GM23248 (cell line): ENCODE measurements at regions not wholly inside any gene's neighbourhood (a gene's known extent, or its start where the extent isn't known, plus 50 kb on each side); places are given as distances from the start of the nearest gene placed in this dataset.

Experiments
- DNase-seq: peaks from one replicate; pipeline ENCODE4 v3.0.0-alpha.2; 2015
- H2AFZ ChIP-seq: fragments of 200-600 bp; sonication (generic); 2 replicates; pipeline ENCODE4 v1.6.1; 2016; ENCODE audit warnings: antibody characterized with exemption
- H3F3A ChIP-seq: fragments of 200-600 bp; sonication (generic); 2 replicates; pipeline ENCODE4 v1.6.1; 2016; ENCODE audit warnings: mild to moderate bottlenecking, antibody characterized with exemption, mixed run types; ENCODE audit not compliant: insufficient read depth
- H3K27ac ChIP-seq: fragments of 200-600 bp; sonication (generic); 2 replicates; pipeline ENCODE4 v1.5.1; 2016; ENCODE audit warnings: mild to moderate bottlenecking
- H3K27me3 ChIP-seq: fragments of 200-600 bp; sonication (generic); replicated peaks from 2 replicates; pipeline ENCODE4 v1.6.1; 2016; ENCODE audit warnings: mild to moderate bottlenecking; ENCODE audit not compliant: insufficient read depth
- H3K36me3 ChIP-seq: fragments of 200-600 bp; sonication (generic); 2 replicates; pipeline ENCODE4 v1.6.1; 2016; ENCODE audit warnings: low read depth, mild to moderate bottlenecking
- H3K4me1 ChIP-seq: fragments of 200-600 bp; sonication (generic); 2 replicates; pipeline ENCODE4 v1.6.1; 2016; ENCODE audit warnings: mild to moderate bottlenecking; ENCODE audit not compliant: insufficient read depth
- H3K4me2 ChIP-seq: fragments of 200-600 bp; sonication (generic); one replicate; pipeline ENCODE4 v1.6.1; 2016; ENCODE audit warnings: mild to moderate bottlenecking; ENCODE audit not compliant: unreplicated experiment
- H3K4me3 ChIP-seq: fragments of 200-600 bp; sonication (generic); 2 replicates; pipeline ENCODE4 v1.5.1; 2016; ENCODE audit warnings: mild to moderate bottlenecking
- H3K79me2 ChIP-seq: fragments of 200-600 bp; sonication (generic); 2 replicates; pipeline ENCODE4 v1.6.1; 2016; ENCODE audit warnings: mild to moderate bottlenecking; ENCODE audit not compliant: insufficient read depth
- H3K9ac ChIP-seq: fragments of 200-600 bp; sonication (generic); 2 replicates; pipeline ENCODE4 v1.6.1; 2016; ENCODE audit warnings: mild to moderate bottlenecking
- H3K9me2 ChIP-seq: fragments of 200-600 bp; sonication (generic); 2 replicates; pipeline ENCODE4 v1.6.1; 2016; ENCODE audit warnings: mixed run types, mild to moderate bottlenecking, moderate library complexity; ENCODE audit not compliant: insufficient read depth
- H3K9me3 ChIP-seq: fragments of 200-600 bp; sonication (generic); one replicate; pipeline ENCODE4 v1.6.1; 2017; ENCODE audit warnings: low read depth
- H4K20me1 ChIP-seq: fragments of 200-600 bp; sonication (generic); 2 replicates; pipeline ENCODE4 v1.6.0; 2016; ENCODE audit not compliant: insufficient read depth
- EZH2 ChIP-seq: fragments of 200-600 bp; sonication (generic); IDR thresholded peaks from 2 replicates; pipeline ENCODE4 v1.6.1; 2018; ENCODE audit warnings: antibody characterized with exemption, mild to moderate bottlenecking; ENCODE audit not compliant: insufficient read depth, poor library complexity, severe bottlenecking
- EZH2phosphoT487 ChIP-seq: fragments of 200-600 bp; sonication (generic); IDR thresholded peaks from 2 replicates; pipeline ENCODE4 v1.6.1; 2018; ENCODE audit warnings: antibody characterized with exemption, moderate library complexity, mild to moderate bottlenecking, low read depth; ENCODE audit not compliant: insufficient read depth
- WGBS, 2 experiments: methylation state at CpG; one replicate each; pipeline ENCODE4 v1.1.6; 2015 to 2017; ENCODE audit warnings: low lambda C conversion rate in 2 of 2, low coverage in 1 of 2; ENCODE audit errors: missing lambda C conversion rate in 2 of 2; 5-methylcytosine and 5-hydroxymethylcytosine counted together
- in situ Hi-C: fragments of 300-500 bp; cut with MboI; formaldehyde crosslinking; loops from 2 replicates; pipeline ENCODE4 v1.15.0; 2020

DNA sequence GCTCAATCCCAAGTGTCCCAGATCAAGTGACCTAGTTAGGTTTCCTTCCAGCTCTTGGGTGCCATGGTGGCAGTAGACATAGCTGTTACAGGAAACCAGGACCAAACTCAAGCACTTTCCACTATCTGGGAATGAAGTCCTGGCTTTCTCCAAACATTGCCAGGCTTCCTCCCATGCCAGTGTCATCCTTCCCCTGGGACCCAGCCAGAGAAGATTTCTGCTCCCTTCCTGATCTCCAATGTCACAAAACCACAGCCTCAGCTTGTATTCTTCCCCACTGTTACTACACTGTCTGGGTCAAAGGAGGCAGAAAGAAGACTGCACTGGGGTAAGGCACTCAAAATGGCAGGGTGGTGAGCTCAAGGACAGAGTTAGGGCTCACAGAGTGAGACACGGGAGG lies 347.1 kb downstream of the TNS1 start:
- Histone ChIP-seq H3K9me2 (peaks cover 4% of the 10 kb centered on the region; the same call in 1 of the 2 replicates), H3K27ac (no peak overlapping the region), H3K9ac (no peak overlapping the region), H3K79me2 (no peaks in the 10 kb centered on the region), H3K4me2 (no peak overlapping the region), H4K20me1 (no peaks in the 10 kb centered on the region), H3K4me3 (no peak overlapping the region), H3K27me3 (no peaks in the 10 kb centered on the region), H3K9me3 (no peaks in the 10 kb centered on the region), H2AFZ (peak overlapping the region; percentile 44; the same call in 1 of the 2 replicates), H3K36me3 (no peaks in the 10 kb centered on the region), H3K4me1 (peaks cover 26% of the 10 kb centered on the region), H3F3A (peaks cover 23% of the 10 kb centered on the region)
- in situ Hi-C loops: no loop called here
- no peak for DNase-seq
- TF ChIP-seq EZH2 (no peak), EZH2phosphoT487 (no peak)
- 47 to 60% methylated on average over 1 of the region's 1 CpG for WGBS, 2 experiments

DNA sequence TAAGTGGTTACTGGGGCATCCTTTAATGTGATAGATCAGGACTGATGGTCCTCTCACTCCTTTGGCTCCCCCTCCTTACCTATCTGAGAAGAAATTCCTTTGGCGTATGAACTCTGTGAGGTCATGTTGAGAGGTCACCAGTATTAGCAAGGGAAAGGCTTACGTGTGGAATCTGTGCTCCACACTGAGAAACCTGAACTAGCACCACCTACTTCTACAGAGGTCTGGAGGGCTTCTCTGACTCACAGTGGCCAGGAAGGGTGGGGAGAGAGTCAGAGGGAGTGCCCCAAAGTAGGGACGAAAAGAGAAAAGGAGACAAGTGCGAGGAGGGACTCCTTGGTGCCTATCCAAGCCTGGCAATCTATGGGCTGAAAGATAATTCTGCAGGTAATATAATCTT lies 348.6 kb downstream of the TNS1 start:
- H3K27ac ChIP-seq: peak overlapping the region; percentile 97

DNA sequence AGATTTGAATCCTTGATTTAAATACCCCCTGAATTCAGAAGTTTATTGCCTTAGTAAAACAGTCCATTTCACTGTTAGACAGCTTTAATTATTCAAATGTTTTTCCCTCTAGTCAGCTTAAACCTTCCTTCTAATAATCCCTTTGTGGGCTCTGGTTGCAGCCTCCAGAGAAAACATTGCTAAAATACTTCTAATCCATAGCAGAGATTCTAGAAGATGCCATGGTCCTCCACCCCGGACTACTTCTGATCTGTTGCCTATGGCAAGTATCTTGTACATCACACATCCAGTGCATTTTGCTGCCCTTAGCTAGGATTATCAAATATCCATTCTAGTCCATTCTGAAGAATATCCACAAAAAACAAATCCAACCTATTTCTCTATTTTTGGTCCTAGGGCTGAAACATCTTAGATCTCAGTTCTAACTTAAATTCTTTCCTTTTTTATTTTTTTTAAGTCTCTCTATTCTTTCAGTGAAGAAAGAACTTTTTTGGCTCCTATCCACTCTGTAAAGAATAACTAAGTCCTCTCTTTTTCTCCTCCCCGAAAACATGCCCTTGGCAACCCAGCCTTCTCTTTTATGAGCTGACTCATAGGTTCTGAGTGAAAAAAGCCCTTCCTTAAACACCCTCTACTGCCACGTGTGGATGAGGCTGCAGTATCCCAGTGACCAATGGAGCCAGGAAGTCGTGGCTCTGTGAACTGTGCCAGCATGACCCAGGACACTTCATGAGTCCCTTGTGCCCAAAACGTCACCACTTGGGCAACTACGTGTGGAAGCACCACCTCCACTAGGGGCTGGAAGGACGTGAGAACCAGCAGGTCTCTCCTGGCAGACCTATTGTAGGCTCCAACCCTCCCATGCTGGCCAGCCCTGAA lies 349.8 kb downstream of the TNS1 start:
- H3K4me2 ChIP-seq: peak overlapping the region; percentile 78
- H3K9ac ChIP-seq: peak overlapping the region; percentile 81
- in situ Hi-C loops: no loop called here
- WGBS, 2 experiments: 0 to 4% methylated on average over 7 of the region's 7 CpGs
- H3K4me3 ChIP-seq: peak overlapping the region; percentile 21; the same call in 1 of the 2 replicates
- peak; percentile 98 for DNase-seq
- H4K20me1 ChIP-seq: no peaks in the 10 kb centered on the region
- no peaks in the 10 kb centered on the region for H3K9me2 ChIP-seq
- H3K4me1 ChIP-seq: peaks cover 28% of the 10 kb centered on the region
- H3K79me2 ChIP-seq: no peaks in the 10 kb centered on the region
- no peaks in the 10 kb centered on the region for H3K27me3 ChIP-seq
- no peaks in the 10 kb centered on the region for H3K36me3 ChIP-seq
- no peak for TF ChIP-seq EZH2
- TF ChIP-seq EZH2phosphoT487: no peak
- peaks cover 23% of the 10 kb centered on the region for H3F3A ChIP-seq
- peak overlapping the region; percentile 97 for H3K27ac ChIP-seq
- H2AFZ ChIP-seq: peak overlapping the region; percentile 51
- H3K9me3 ChIP-seq: no peaks in the 10 kb centered on the region

More for the DNA sequence above, 348.6 kb downstream of the TNS1 start:
- in situ Hi-C loops: no loop called here
- WGBS, 2 experiments: 88 to 93% methylated on average over 4 of the region's 4 CpGs
- Histone ChIP-seq H3K79me2 (no peaks in the 10 kb centered on the region), H3K4me3 (no peak overlapping the region), H3K9me3 (no peaks in the 10 kb centered on the region), H4K20me1 (no peaks in the 10 kb centered on the region), H3K27me3 (no peaks in the 10 kb centered on the region), H3K4me2 (no peak overlapping the region), H3K36me3 (no peaks in the 10 kb centered on the region), H2AFZ (no peak overlapping the region), H3F3A (peaks cover 23% of the 10 kb centered on the region), H3K9ac (peak overlapping the region; percentile 81; the same call in 1 of the 2 replicates), H3K9me2 (no peaks in the 10 kb centered on the region), H3K4me1 (peaks cover 28% of the 10 kb centered on the region)
- DNase-seq: no peak
- TF ChIP-seq EZH2phosphoT487: no peak
- no peak for TF ChIP-seq EZH2

DNA sequence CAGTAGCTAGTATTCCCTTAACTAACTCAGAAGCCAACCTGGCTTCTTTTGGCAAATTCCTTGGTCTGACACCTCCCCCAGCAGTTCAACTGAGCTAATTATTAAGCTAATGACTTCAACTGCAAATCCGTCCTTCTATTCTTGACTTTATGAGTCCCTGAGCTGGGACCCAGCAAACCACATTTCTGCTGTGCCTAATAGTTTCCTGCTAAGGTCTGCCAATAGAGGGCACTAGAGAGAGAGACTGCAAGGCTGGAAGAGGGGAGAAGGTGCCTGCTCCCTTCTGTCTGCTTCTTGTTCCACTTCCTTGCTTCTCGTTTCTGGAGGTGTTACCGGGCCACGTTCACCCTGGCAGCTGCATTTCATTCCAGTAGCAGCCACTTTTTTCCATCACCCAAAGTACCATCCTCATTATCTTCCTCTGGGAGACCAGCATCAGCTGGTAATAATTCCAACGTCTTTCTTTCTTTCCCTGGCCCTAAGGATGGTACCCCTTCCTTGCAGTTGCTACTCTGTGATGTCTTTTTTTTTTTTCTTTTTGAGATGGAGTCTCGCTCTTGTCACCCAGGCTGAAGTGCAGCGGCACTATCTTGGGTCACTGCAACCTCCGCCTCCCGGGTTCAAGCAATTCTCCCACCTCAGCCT lies 352.0 kb downstream of the TNS1 start:
- Histone ChIP-seq H3K36me3 (no peaks in the 10 kb centered on the region), H3F3A (peaks cover 23% of the 10 kb centered on the region), H3K4me1 (peaks cover 28% of the 10 kb centered on the region), H2AFZ (0 out of 2 replicates have a peak overlapping the region, but pooled peaks have one; percentile 13), H3K4me2 (no peak overlapping the region), H3K4me3 (no peak overlapping the region), H3K27ac (no peak overlapping the region), H3K9ac (no peak overlapping the region), H4K20me1 (no peaks in the 10 kb centered on the region), H3K9me2 (no peaks in the 10 kb centered on the region), H3K9me3 (no peaks in the 10 kb centered on the region), H3K79me2 (no peaks in the 10 kb centered on the region), H3K27me3 (no peaks in the 10 kb centered on the region)
- peak; percentile 75 for DNase-seq
- 58 to 60% methylated on average over 9 of the region's 9 CpGs for WGBS, 2 experiments
- no peak for TF ChIP-seq EZH2phosphoT487
- TF ChIP-seq EZH2: no peak
- in situ Hi-C loops: no loop called here
